AG09309 (cell line): ENCODE measurements at regions not wholly inside any gene's neighbourhood (a gene's known extent, or its start where the extent isn't known, plus 50 kb on each side); places are given as distances from the start of the nearest gene placed in this dataset.

ENCODE experiments used
- DNase-seq: peaks from one replicate; pipeline ENCODE4 v3.0.0-alpha.2; 2010; ENCODE audit warnings: low read depth
- H3K4me3 ChIP-seq: 2 replicates; pipeline ENCODE4 v1.5.1; 2011; ENCODE audit warnings: mild to moderate bottlenecking, low read depth, low read length, moderate library complexity; ENCODE audit not compliant: control insufficient read depth
- CTCF ChIP-seq: IDR thresholded peaks from 2 replicates; pipeline ENCODE4 v1.5.1; 2011; ENCODE audit warnings: mild to moderate bottlenecking, low read depth, low read length, inconsistent platforms; ENCODE audit not compliant: insufficient read depth, control insufficient read depth; ENCODE audit errors: missing control alignments

GRCh38 chr10:23910291-23910690 lies 298.6 kb upstream of the KIAA1217 start:
- no peak for TF ChIP-seq CTCF
- no peak overlapping the region for H3K4me3 ChIP-seq

GRCh38 chr10:23912884-23913404 lies 296.0 kb upstream of the KIAA1217 start:
- no peak for TF ChIP-seq CTCF
- no peak for DNase-seq
- no peak overlapping the region for H3K4me3 ChIP-seq

More at GRCh38 chr10:23910291-23910690, 298.6 kb upstream of the KIAA1217 start:
- DNase-seq, result no peak

GRCh38 chr10:23914641-23915040 lies 294.3 kb upstream of the KIAA1217 start:
- no peak for DNase-seq
- TF ChIP-seq CTCF, result no peak
- H3K4me3 ChIP-seq, result no peak overlapping the region

- no peak for DNase-seq
- no peak for TF ChIP-seq CTCF
- H3K4me3 ChIP-seq, result no peak overlapping the region
Measured at GRCh38 chr10:23917251-23917840, 291.6 kb upstream of the KIAA1217 start.

- DNase-seq, result no peak
- no peak for TF ChIP-seq CTCF
- no peak overlapping the region for H3K4me3 ChIP-seq
Measured at GRCh38 chr10:23918090-23918723, 290.7 kb upstream of the KIAA1217 start.

GRCh38 chr10:23918839-23919238 lies 290.1 kb upstream of the KIAA1217 start:
- H3K4me3 ChIP-seq, result no peak overlapping the region
- no peak for TF ChIP-seq CTCF
- DNase-seq, result no peak
